ENCODE measurements at regions not wholly inside any gene's neighbourhood (a gene's known extent, or its start where the extent isn't known, plus 50 kb on each side); places are given as distances from the start of the nearest gene placed in this dataset.
"Not testable (repeated sequence)": the region's sequence is repeated elsewhere in the genome, so short reads cannot be mapped to it uniquely, and the experiment has no call there.

DNA sequence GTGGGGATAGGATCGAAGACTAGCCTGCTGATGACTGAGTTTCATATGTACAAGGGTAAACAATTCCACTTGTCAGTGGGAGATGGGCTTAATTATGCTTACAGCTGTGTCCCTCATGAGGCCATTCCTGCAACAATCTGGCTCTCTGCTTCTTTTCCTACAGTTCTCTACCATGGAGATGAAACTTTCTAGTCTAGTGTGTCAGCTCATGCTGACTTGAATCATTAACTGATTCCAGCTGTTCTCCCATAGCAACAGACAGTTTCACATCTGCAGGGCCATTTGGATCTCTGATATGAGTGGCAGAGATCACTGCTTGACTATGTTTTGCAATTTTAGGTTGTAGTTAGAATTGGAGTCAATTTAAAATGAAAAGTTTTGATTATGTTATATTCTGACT lies 1251.7 kb upstream of the RAG2 start:
- peaks cover 3% of the 10 kb centered on the region for H3K9me3 ChIP-seq
- H3K27me3 ChIP-seq (ENCODE audit: insufficient read depth in 3 of 3, low read length in 2 of 3), result no peaks in the 10 kb centered on the region
- DNase-seq (no peak), ATAC-seq (no peak)
- no peak for TF ChIP-seq CTCF (IDR thresholded peaks at IDR 0.05)
- H3K27ac ChIP-seq, result no peak overlapping the region
- no peaks in the 10 kb centered on the region for H3K36me3 ChIP-seq (ENCODE audit: insufficient read depth in 1 of 2, low read depth in 1 of 2)
- intact Hi-C loops (cut with DNase I), result no loop called here
- H3K4me1 ChIP-seq, result no peaks in the 10 kb centered on the region
- H3K4me3 ChIP-seq, result no peak overlapping the region
- WGBS, 3 donors, result 37 to 46% (median 45%) methylated on average over 1 of the region's 1 CpG

DNA sequence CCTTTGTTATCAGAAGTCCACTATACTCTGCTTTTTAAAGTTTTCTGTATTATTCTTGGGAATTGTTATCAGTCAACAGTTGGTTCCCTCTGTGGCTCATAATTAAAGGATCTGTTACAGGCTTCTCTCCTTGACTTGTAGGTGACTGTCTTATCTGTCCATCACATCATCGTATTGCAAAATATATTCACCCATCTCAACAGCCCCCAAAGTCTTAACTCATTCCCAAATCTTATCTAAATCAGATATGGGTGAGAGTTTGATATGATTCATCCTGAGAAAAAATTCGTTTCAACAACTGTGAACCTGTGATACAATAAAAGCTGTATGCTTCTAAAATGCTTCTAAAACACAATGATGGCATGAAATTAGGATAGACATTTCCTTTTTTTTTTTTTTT lies 1245.6 kb upstream of the RAG2 start:
- Histone ChIP-seq H3K36me3 (ENCODE audit: insufficient read depth in 1 of 2, low read depth in 1 of 2) (no peaks in the 10 kb centered on the region), H3K9me3 (peaks cover 3% of the 10 kb centered on the region), H3K27me3 (ENCODE audit: insufficient read depth in 3 of 3, low read length in 2 of 3) (no peaks in the 10 kb centered on the region), H3K27ac (no peak overlapping the region), H3K4me1 (no peaks in the 10 kb centered on the region), H3K4me3 (no peak overlapping the region)
- WGBS, 3 donors, result 79 to 85% (median 81%) methylated on average over 2 of the region's 2 CpGs
- ATAC-seq (no peak), DNase-seq (no peak)
- no peak for TF ChIP-seq CTCF (IDR thresholded peaks at IDR 0.05)
- intact Hi-C loops (cut with DNase I), result no loop called here

- H3K4me1 ChIP-seq, result no peaks in the 10 kb centered on the region
- H3K4me3 ChIP-seq, result no peak overlapping the region
- DNase-seq (no peak), ATAC-seq (no peak)
- no peak for TF ChIP-seq CTCF (IDR thresholded peaks at IDR 0.05)
- H3K9me3 ChIP-seq, result peaks cover 3% of the 10 kb centered on the region
- H3K27ac ChIP-seq, result no peak overlapping the region
- no peaks in the 10 kb centered on the region for H3K36me3 ChIP-seq (ENCODE audit: insufficient read depth in 1 of 2, low read depth in 1 of 2)
- 91 to 96% (median 94%) methylated on average over 2 of the region's 2 CpGs for WGBS, 3 donors
- no peaks in the 10 kb centered on the region for H3K27me3 ChIP-seq (ENCODE audit: insufficient read depth in 3 of 3, low read length in 2 of 3)
- intact Hi-C loops (cut with DNase I), result no loop called here
These were observed 1243.0 kb upstream of the RAG2 start for GRCh38 chr11:37841016-37841415.

DNA sequence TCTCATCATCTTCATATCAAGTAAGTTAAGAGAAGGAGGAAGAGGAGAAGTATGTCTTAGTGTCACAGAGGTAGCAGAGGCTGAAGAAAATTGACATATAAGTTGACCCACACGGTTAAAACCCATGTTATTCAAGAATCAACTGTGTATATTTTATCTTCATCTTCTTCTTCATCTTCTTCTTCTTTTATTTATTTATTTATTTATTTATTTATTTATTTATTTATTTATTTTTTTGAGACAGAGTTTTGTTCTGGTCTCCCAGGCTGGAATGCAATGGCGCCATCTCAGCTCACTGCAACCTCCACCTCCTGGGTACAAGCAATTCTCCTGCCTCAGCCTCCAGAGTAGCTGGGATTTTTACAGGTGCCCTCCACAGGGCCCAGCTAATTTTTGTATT lies 1242.3 kb upstream of the RAG2 start:
- H3K4me3 ChIP-seq; intact Hi-C loops (cut with DNase I); DNase-seq; H3K4me1 ChIP-seq; H3K9me3 ChIP-seq; H3K27ac ChIP-seq; ATAC-seq; H3K27me3 ChIP-seq (ENCODE audit: insufficient read depth in 3 of 3, low read length in 2 of 3); H3K36me3 ChIP-seq (ENCODE audit: insufficient read depth in 1 of 2, low read depth in 1 of 2): not testable (repeated sequence)
- WGBS, 3 donors, result 90 to 92% (median 91%) methylated on average over 2 of the region's 2 CpGs

GRCh38 chr11:37830529-37830928 lies 1232.5 kb upstream of the RAG2 start:
- 78 to 82% (median 81%) methylated on average over 4 of the region's 4 CpGs for WGBS, 3 donors
- H3K4me1 ChIP-seq, result no peaks in the 10 kb centered on the region
- no peak for ATAC-seq
- DNase-seq, result no peak
- intact Hi-C loops (cut with DNase I), result no loop called here
- H3K27ac ChIP-seq, result no peak overlapping the region
- H3K36me3 ChIP-seq (ENCODE audit: insufficient read depth in 1 of 2, low read depth in 1 of 2), result no peaks in the 10 kb centered on the region
- peaks cover 4% of the 10 kb centered on the region for H3K9me3 ChIP-seq
- no peaks in the 10 kb centered on the region for H3K27me3 ChIP-seq (ENCODE audit: insufficient read depth in 3 of 3, low read length in 2 of 3)
- no peak for TF ChIP-seq CTCF (IDR thresholded peaks at IDR 0.05)
- H3K4me3 ChIP-seq, result no peak overlapping the region

All from psoas muscle (tissue), 7 donors.